Epidermal melanocyte (primary cell): ENCODE measurements at regions not wholly inside any gene's neighbourhood (a gene's known extent, or its start where the extent isn't known, plus 50 kb on each side); places are given as distances from the start of the nearest gene placed in this dataset.
A peak's percentile ranks its signal among the peaks of the same experiment; 100 is the strongest.
"Not testable (repeated sequence)": the region's sequence is repeated elsewhere in the genome, so short reads cannot be mapped to it uniquely, and the experiment has no call there.

Experiments
- DNase-seq: peaks from one replicate; pipeline ENCODE4 v3.0.0; 2011; ENCODE audit warnings: low spot score; ENCODE audit not compliant: insufficient read length

GRCh38 chr15:92705764-92706163 is 50.2 kb upstream of the FAM174B start:
- no peak for DNase-seq

GRCh38 chr15:92706201-92706600 is 50.6 kb upstream of the FAM174B start:
- DNase-seq: no peak

GRCh38 chr15:92707880-92708551 is 52.4 kb upstream of the FAM174B start:
- no peak for DNase-seq

GRCh38 chr15:92708635-92709034 is 53.1 kb upstream of the FAM174B start:
- no peak for DNase-seq

- no peak for DNase-seq
Observed at GRCh38 chr15:92709110-92709790, 53.7 kb upstream of the FAM174B start.

- DNase-seq: no peak
Observed at GRCh38 chr15:92711457-92711831, 55.9 kb upstream of the FAM174B start.

GRCh38 chr15:92714077-92714476 is 58.5 kb upstream of the FAM174B start:
- DNase-seq: peak; percentile 72

GRCh38 chr15:92714477-92715401 is 59.2 kb upstream of the FAM174B start:
- peak; percentile 63 for DNase-seq

GRCh38 chr15:92715758-92716157 is 60.2 kb upstream of the FAM174B start:
- DNase-seq: no peak

- no peak for DNase-seq
Observed at GRCh38 chr15:92719021-92719420, 63.4 kb upstream of the FAM174B start.

- DNase-seq: no peak
Observed at GRCh38 chr15:92724144-92724543, 68.6 kb upstream of the FAM174B start.

GRCh38 chr15:92725171-92725570 is 69.6 kb upstream of the FAM174B start:
- DNase-seq: no peak

- no peak for DNase-seq
Observed at GRCh38 chr15:92728266-92728665, 72.7 kb upstream of the FAM174B start.

GRCh38 chr15:92733090-92733933 is 77.7 kb upstream of the FAM174B start:
- no peak for DNase-seq

- no peak for DNase-seq
Observed at GRCh38 chr15:92733934-92734521, 78.5 kb upstream of the FAM174B start.

GRCh38 chr15:92739246-92739645 is 83.7 kb upstream of the FAM174B start:
- not testable (repeated sequence) for DNase-seq

- DNase-seq: no peak
Observed at GRCh38 chr15:92745845-92746271, 90.3 kb upstream of the FAM174B start.

GRCh38 chr15:92747047-92747446 is 91.5 kb upstream of the FAM174B start:
- DNase-seq: no peak

GRCh38 chr15:92749216-92749615 is 93.6 kb upstream of the FAM174B start:
- DNase-seq: no peak

- DNase-seq: no peak
Observed at GRCh38 chr15:92749946-92750345, 94.4 kb upstream of the FAM174B start.

GRCh38 chr15:92751528-92751927 is 96.0 kb upstream of the FAM174B start:
- no peak for DNase-seq
